HCT116 (cell line): ENCODE measurements at regions not wholly inside any gene's neighbourhood (a gene's known extent, or its start where the extent isn't known, plus 50 kb on each side); places are given as distances from the start of the nearest gene placed in this dataset.

Source experiments
- ATAC-seq: fragments of 200-7000 bp; cut with Tn5 transposase; 2 replicates; pipeline ENCODE4 v1.9.1; 2020; ENCODE audit warnings: mild to moderate bottlenecking, moderate library complexity
- BruUV-seq: library from RNA; stranded (reverse); fragments of 400-500 nt; replicated peaks from 2 replicates; lab custom pipeline; 2021; lab: Mats Ljungman, UMichigan
- CTCF ChIA-PET: fragments of 300-600 bp; sonication (Branson Sonifier 250); formaldehyde crosslinking; loops from one replicate; lab custom pipeline; 2021; ENCODE audit warnings: antibody characterized with exemption; lab: Charles Lee
- POLR2A ChIA-PET: fragments of 300-600, 350-600 bp; sonication (Branson Sonifier 250); formaldehyde crosslinking; loops from one replicate; lab custom pipeline; 2021; ENCODE audit warnings: antibody characterized with exemption; lab: Charles Lee
- RAD21 ChIA-PET, 2 experiments: fragments of 300-600 bp; sonication (Branson Sonifier 250); formaldehyde crosslinking; loops; one replicate each; lab custom pipeline; 2023; ENCODE audit warnings: low total read pairs in 2 of 2; ENCODE audit not compliant: uncharacterized antibody in 2 of 2, unreplicated experiment in 2 of 2, low non-redundant PET in 1 of 2; lab: Charles Lee
- DNase-seq: peaks from one replicate; pipeline ENCODE4 v3.0.0-alpha.2; 2010; ENCODE audit warnings: low read depth, low spot score
- H2AFZ ChIP-seq: fragments of 200-600 bp; shearing (Covaris generic), sonication (generic); 2 replicates; pipeline ENCODE4 v1.6.1; 2017; ENCODE audit warnings: low read depth, mixed run types, mixed read lengths, antibody characterized with exemption, low read length; ENCODE audit not compliant: poor library complexity, severe bottlenecking
- H3K27ac ChIP-seq: 2 replicates; pipeline ENCODE4 v1.5.1; 2012; ENCODE audit warnings: low read depth, low read length
- H3K27me3 ChIP-seq: fragments of 200-600 bp; sonication (generic); 2 replicates; pipeline ENCODE4 v1.6.1; 2016; ENCODE audit warnings: mixed run types, low read length, mixed read lengths; ENCODE audit not compliant: insufficient read depth
- H3K36me3 ChIP-seq, 2 experiments: fragments of 200-500 bp in 1 of 2; fragments of 200-600 bp in 1 of 2; sonication (Bioruptor generic) in 1 of 2; sonication (generic) in 1 of 2; 2 replicates each; pipeline versions ENCODE4 v1.5.1 to v1.6.1; 2014 to 2016; ENCODE audit warnings: low read length in 2 of 2, inconsistent platforms in 1 of 2, mixed read lengths in 1 of 2, mixed run types in 1 of 2; ENCODE audit not compliant: insufficient read depth in 2 of 2, control insufficient read depth in 1 of 2
- H3K4me1 ChIP-seq, 2 experiments: fragments of 200-600 bp in 1 of 2; sonication (generic) in 1 of 2; 2 replicates each; pipeline versions ENCODE4 v1.5.1 to v1.6.1; 2012 to 2017; ENCODE audit warnings: low read length in 2 of 2, inconsistent platforms in 1 of 2, mild to moderate bottlenecking in 1 of 2, mixed read lengths in 1 of 2, mixed run types in 1 of 2, moderate library complexity in 1 of 2; ENCODE audit not compliant: insufficient read depth in 2 of 2, control insufficient read depth in 1 of 2
- H3K4me2 ChIP-seq: fragments of 200-600 bp; sonication (generic); 2 replicates; pipeline ENCODE4 v1.6.1; 2017; ENCODE audit warnings: mixed run types, low read length, mixed read lengths
- H3K4me3 ChIP-seq, 2 experiments: fragments of 200-600 bp in 1 of 2; sonication (generic) in 1 of 2; replicated peaks in 1 of 2; 2 replicates each; pipeline ENCODE4 v1.5.1; 2011 to 2016; ENCODE audit warnings: low read length in 2 of 2, control low read depth in 1 of 2, low read depth in 1 of 2, mild to moderate bottlenecking in 1 of 2, mixed read lengths in 1 of 2, mixed run types in 1 of 2
- H3K79me2 ChIP-seq: fragments of 200-600 bp; sonication (generic); 2 replicates; pipeline ENCODE4 v1.6.1; 2017; ENCODE audit warnings: mild to moderate bottlenecking, mixed run types, low read length, moderate library complexity, mixed read lengths; ENCODE audit not compliant: insufficient read depth
- H3K9ac ChIP-seq: fragments of 200-600 bp; sonication (generic); 2 replicates; pipeline ENCODE4 v1.6.1; 2016; ENCODE audit warnings: low read length, mixed read lengths
- H3K9me2 ChIP-seq: fragments of 200-600 bp; sonication (generic), shearing (Covaris generic); 2 replicates; pipeline ENCODE4 v1.6.1; 2017; ENCODE audit warnings: mixed run types, mild to moderate bottlenecking, moderate library complexity; ENCODE audit not compliant: insufficient read depth
- H3K9me3 ChIP-seq, 2 experiments: fragments of 200-500 bp in 1 of 2; fragments of 200-600 bp in 1 of 2; sonication (Bioruptor generic) in 1 of 2; sonication (generic) in 1 of 2; 2 replicates each; pipeline ENCODE4 v1.6.1; 2014 to 2017; ENCODE audit warnings: low read length in 2 of 2, mixed read lengths in 2 of 2, inconsistent platforms in 1 of 2, low read depth in 1 of 2, mild to moderate bottlenecking in 1 of 2, mixed run types in 1 of 2, moderate library complexity in 1 of 2; ENCODE audit not compliant: control insufficient read depth in 1 of 2, insufficient read depth in 1 of 2
- H4K20me1 ChIP-seq: fragments of 200-600 bp; sonication (generic), shearing (Covaris generic); 2 replicates; pipeline ENCODE4 v1.6.1; 2017; ENCODE audit warnings: mixed run types, mild to moderate bottlenecking, moderate library complexity; ENCODE audit not compliant: insufficient read depth
- CBX3 ChIP-seq: IDR thresholded peaks from 2 replicates; pipeline ENCODE4 v1.6.1; 2012; ENCODE audit warnings: low read depth
- CEBPB ChIP-seq: IDR thresholded peaks from 2 replicates; pipeline ENCODE4 v1.6.1; 2012; ENCODE audit warnings: low read depth
- EGR1 ChIP-seq: IDR thresholded peaks from 2 replicates; pipeline ENCODE4 v1.6.1; 2012; ENCODE audit warnings: low read depth
- ELF1 ChIP-seq: IDR thresholded peaks from 2 replicates; pipeline ENCODE4 v1.6.1; 2012; ENCODE audit warnings: low read depth, borderline replicate concordance
- EZH2 ChIP-seq: fragments of 200-600 bp; sonication (generic); IDR thresholded peaks from 2 replicates; pipeline ENCODE4 v1.6.1; 2017; ENCODE audit warnings: antibody characterized with exemption, mixed run types
- EZH2phosphoT487 ChIP-seq: fragments of 200-600 bp; IDR thresholded peaks from 2 replicates; pipeline ENCODE4 v1.6.1; 2018; ENCODE audit warnings: antibody characterized with exemption, borderline replicate concordance
- JUND ChIP-seq: IDR thresholded peaks from 2 replicates; pipeline ENCODE4 v1.6.1; 2012
- RAD21 ChIP-seq: IDR thresholded peaks from 2 replicates; pipeline ENCODE4 v1.6.1; 2012; ENCODE audit warnings: low read depth, mild to moderate bottlenecking
- SIN3A ChIP-seq: IDR thresholded peaks from 2 replicates; pipeline ENCODE4 v1.6.1; 2012; ENCODE audit warnings: low read depth
- SP1 ChIP-seq: IDR thresholded peaks from 2 replicates; pipeline ENCODE4 v1.6.1; 2012; ENCODE audit warnings: low read depth
- ZFX ChIP-seq: fragments of 450-650 bp; IDR thresholded peaks from 2 replicates; pipeline ENCODE4 v1.6.1; 2017
- ZNF274 ChIP-seq: fragments of 200-500 bp; sonication (Bioruptor generic); IDR thresholded peaks from 2 replicates; pipeline ENCODE4 v1.6.1; 2014; ENCODE audit warnings: mild to moderate bottlenecking, low read depth, low read length, inconsistent platforms
- intact Hi-C: fragments of 100-400 bp; cut with micrococcal nuclease; formaldehyde crosslinking; loops from 2 replicates; pipeline ENCODE4 v1.10.0; 2022
- TF ChIP-seq, protein P1 (sequence below), 3 experiments: fragments of 200-600 bp in 1 of 3; sonication (generic) in 1 of 3; IDR thresholded peaks in 2 of 3; conservative IDR thresholded peaks in 1 of 3; 2 replicates each; pipeline ENCODE4 v1.5.1; 2012 to 2017; ENCODE audit warnings: low read depth in 2 of 3, low read length in 2 of 3, antibody characterized with exemption in 1 of 3, borderline replicate concordance in 1 of 3, control low read depth in 1 of 3, mild to moderate bottlenecking in 1 of 3, mixed read lengths in 1 of 3, mixed run types in 1 of 3, moderate library complexity in 1 of 3; ENCODE audit not compliant: insufficient read depth in 1 of 3

DNA sequence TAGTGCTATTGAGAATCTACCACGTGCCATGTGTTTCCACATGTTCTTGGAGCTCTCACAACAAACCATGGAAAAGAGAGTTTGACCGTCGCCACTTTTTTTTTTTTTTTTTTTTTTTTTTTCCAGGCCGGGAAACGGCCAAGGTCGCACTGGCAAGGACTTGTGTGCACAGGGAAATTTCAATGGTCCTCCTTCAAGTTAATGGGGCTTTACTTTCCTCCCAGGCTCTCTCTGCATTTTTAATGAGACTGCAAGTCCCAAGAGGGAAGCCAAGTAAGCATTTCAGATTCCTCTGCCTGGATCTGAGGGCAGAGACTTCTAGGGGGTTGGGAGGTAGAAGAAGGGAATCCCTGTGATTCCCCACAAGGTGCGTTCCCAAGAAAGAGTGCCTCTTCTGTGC, 94.7 kb upstream of the MPHOSPH6 start:
- TF ChIP-seq EZH2phosphoT487 (0 out of 2 replicates have a peak, but pooled peaks have one; percentile 45), ZFX (no peak)
- no peaks in the 10 kb centered on the region for H3K36me3 ChIP-seq
- no peak overlapping the region for H3K4me3 ChIP-seq
- peaks cover 56% of the 10 kb centered on the region for H3K27me3 ChIP-seq
- no peaks in the 10 kb centered on the region for H3K4me1 ChIP-seq
- H4K20me1 ChIP-seq: no peaks in the 10 kb centered on the region
- H3K9me2 ChIP-seq: no peaks in the 10 kb centered on the region
- no peak overlapping the region for H3K27ac ChIP-seq
- ChIA-PET RAD21 (no interaction called here), POLR2A (no interaction called here), CTCF (interaction anchor here (1.9 to 3.5 kb wide), 6 partner anchors 8 to 1182 kb away, joined by 9 to 48 read pairs (median 22); no protein-coding TSS in a partner anchor)
- ATAC-seq: no peak
- no peaks in the 10 kb centered on the region for H3K79me2 ChIP-seq
- no peak for DNase-seq
- no peaks in the 10 kb centered on the region for H3K9me3 ChIP-seq
- no peak overlapping the region for H2AFZ ChIP-seq
- no peak overlapping the region for H3K4me2 ChIP-seq
- no peak overlapping the region for H3K9ac ChIP-seq
- no TSS peak for BruUV-seq
- intact Hi-C loops: no loop called here

DNA sequence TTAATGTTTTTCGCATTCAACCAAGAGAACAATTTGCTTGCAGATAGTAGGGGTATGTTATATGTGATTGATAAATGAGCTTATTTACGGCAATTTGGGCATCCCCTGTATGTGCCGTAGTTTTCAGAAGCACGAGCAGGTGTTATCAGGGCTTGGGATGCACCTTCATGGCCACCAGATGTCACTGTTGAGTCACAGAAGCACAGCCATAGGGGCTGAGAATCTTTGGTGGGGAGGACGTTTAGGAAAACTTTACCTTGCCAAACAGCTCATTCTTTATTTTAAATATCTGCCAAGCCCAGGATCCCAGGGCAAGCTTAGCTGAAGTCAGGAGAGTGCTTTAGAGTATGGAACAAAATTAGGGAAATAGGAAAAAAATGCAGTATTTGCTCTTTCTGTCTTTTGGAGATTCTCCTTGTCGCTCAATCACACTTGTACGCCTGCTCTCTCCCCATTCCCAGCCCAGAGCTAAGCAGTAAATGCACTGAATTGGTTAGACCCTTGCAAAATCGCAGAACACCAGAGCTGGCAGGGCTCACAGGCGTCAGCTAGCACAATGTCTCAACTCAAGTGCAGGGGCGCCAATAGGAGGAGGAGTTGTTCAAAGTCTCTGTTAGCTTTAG, 93.6 kb upstream of the MPHOSPH6 start:
- CTCF ChIA-PET: interaction anchor here (0.6 to 3.5 kb wide), 27 partner anchors 9 to 1183 kb away, joined by 3 to 48 read pairs (median 4); no protein-coding TSS in a partner anchor
- Histone ChIP-seq H3K4me1 (no peaks in the 10 kb centered on the region), H3K4me2 (no peak overlapping the region), H3K36me3 (no peaks in the 10 kb centered on the region), H3K27ac (no peak overlapping the region), H3K27me3 (peaks cover 64% of the 10 kb centered on the region)
- RAD21 ChIA-PET: interaction anchor here (0.9 to 1.2 kb wide), 2 partner anchors 80 to 81 kb away, joined by 3 to 4 read pairs; no protein-coding TSS in a partner anchor
- intact Hi-C loops: loop anchor here (1.0 to 2.0 kb wide), 7 partner anchors 81 to 1615 kb away; no protein-coding TSS in a partner anchor
- TF ChIP-seq SIN3A (no peak), ZNF274 (no peak), CEBPB (no peak), CBX3 (no peak), EZH2phosphoT487 (0 out of 2 replicates have a peak, but pooled peaks have one; percentile 40), SP1 (no peak), EGR1 (no peak), EZH2 (no peak; the same call in 1 of the 2 replicates), ELF1 (no peak), JUND (no peak), RAD21 (peak; percentile 91)
- TF ChIP-seq, protein P1, sequence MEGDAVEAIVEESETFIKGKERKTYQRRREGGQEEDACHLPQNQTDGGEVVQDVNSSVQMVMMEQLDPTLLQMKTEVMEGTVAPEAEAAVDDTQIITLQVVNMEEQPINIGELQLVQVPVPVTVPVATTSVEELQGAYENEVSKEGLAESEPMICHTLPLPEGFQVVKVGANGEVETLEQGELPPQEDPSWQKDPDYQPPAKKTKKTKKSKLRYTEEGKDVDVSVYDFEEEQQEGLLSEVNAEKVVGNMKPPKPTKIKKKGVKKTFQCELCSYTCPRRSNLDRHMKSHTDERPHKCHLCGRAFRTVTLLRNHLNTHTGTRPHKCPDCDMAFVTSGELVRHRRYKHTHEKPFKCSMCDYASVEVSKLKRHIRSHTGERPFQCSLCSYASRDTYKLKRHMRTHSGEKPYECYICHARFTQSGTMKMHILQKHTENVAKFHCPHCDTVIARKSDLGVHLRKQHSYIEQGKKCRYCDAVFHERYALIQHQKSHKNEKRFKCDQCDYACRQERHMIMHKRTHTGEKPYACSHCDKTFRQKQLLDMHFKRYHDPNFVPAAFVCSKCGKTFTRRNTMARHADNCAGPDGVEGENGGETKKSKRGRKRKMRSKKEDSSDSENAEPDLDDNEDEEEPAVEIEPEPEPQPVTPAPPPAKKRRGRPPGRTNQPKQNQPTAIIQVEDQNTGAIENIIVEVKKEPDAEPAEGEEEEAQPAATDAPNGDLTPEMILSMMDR (IDR thresholded peaks at IDR 0.05 in 2 of 3, conservative IDR thresholded peaks at IDR 0.05 in 1 of 3; ENCODE audit: borderline replicate concordance in 1 of 3, insufficient read depth in 1 of 3, low read depth in 2 of 3, low read length in 2 of 3): peak; percentile 66 to 100 (median 98); a peak in 5 of 6 replicates
- TF ChIP-seq, all 23 proteins: peak for 3
- Histone ChIP-seq H3K79me2 (no peaks in the 10 kb centered on the region), H4K20me1 (no peaks in the 10 kb centered on the region), H3K4me3 (no peak overlapping the region), H3K9me2 (no peaks in the 10 kb centered on the region), H3K9me3 (no peaks in the 10 kb centered on the region), H2AFZ (no peak overlapping the region), H3K9ac (no peak overlapping the region)
- POLR2A ChIA-PET: no interaction called here
- DNase-seq (peak; percentile 53), ATAC-seq (peak; percentile 98)
- BruUV-seq: no TSS peak
